ENCODE measurements at regions not wholly inside any gene's neighbourhood (a gene's known extent, or its start where the extent isn't known, plus 50 kb on each side); places are given as distances from the start of the nearest gene placed in this dataset.
"Not testable (repeated sequence)": the region's sequence is repeated elsewhere in the genome, so short reads cannot be mapped to it uniquely, and the experiment has no call there.

- no peak for ATAC-seq
These were observed 129.7 kb downstream of the EPC1 start for GRCh38 chr10:32217216-32217615.

GRCh38 chr10:32213838-32214237, 133.1 kb downstream of the EPC1 start:
- H3K4me3 Mint-ChIP-seq; H3K36me3 Mint-ChIP-seq; H3K27me3 Mint-ChIP-seq; ATAC-seq; H3K9me3 Mint-ChIP-seq (ENCODE audit: low read depth); H3K27ac Mint-ChIP-seq; H3K4me1 Mint-ChIP-seq; CTCF ChIA-PET: not testable (repeated sequence)
- DNase-seq = peak; percentile 18

More at GRCh38 chr10:32217216-32217615, 129.7 kb downstream of the EPC1 start:
- peaks cover 2% of the 10 kb centered on the region for H3K36me3 Mint-ChIP-seq
- CTCF ChIA-PET = no interaction called here
- peaks cover 2% of the 10 kb centered on the region for H3K9me3 Mint-ChIP-seq (ENCODE audit: low read depth)
- DNase-seq = no peak
- H3K4me1 Mint-ChIP-seq = no peaks in the 10 kb centered on the region
- H3K27me3 Mint-ChIP-seq = peaks cover 8% of the 10 kb centered on the region
- H3K27ac Mint-ChIP-seq = no peak overlapping the region
- H3K4me3 Mint-ChIP-seq = no peak overlapping the region

GRCh38 chr10:32211046-32211363, 136.0 kb downstream of the EPC1 start:
- CTCF ChIA-PET = interaction anchor here (0.6 to 2.5 kb wide), 8 partner anchors 10 to 156 kb away, joined by 3 to 11 read pairs (median 4); no protein-coding TSS in a partner anchor
- Mint-ChIP-seq H3K4me3 (no peak overlapping the region), H3K4me1 (no peaks in the 10 kb centered on the region), H3K36me3 (no peaks in the 10 kb centered on the region), H3K9me3 (ENCODE audit: low read depth) (no peaks in the 10 kb centered on the region), H3K27ac (no peak overlapping the region), H3K27me3 (peaks cover 3% of the 10 kb centered on the region)
- no peak for DNase-seq
- no peak for ATAC-seq

- DNase-seq = peak; percentile 38
- no peaks in the 10 kb centered on the region for H3K4me1 Mint-ChIP-seq
- peaks cover 3% of the 10 kb centered on the region for H3K27me3 Mint-ChIP-seq
- H3K36me3 Mint-ChIP-seq = no peaks in the 10 kb centered on the region
- no peak for ATAC-seq
- CTCF ChIA-PET = interaction anchor here (0.6 to 2.5 kb wide), 7 partner anchors 10 to 157 kb away, joined by 3 to 11 read pairs (median 4); no protein-coding TSS in a partner anchor
- H3K4me3 Mint-ChIP-seq = no peak overlapping the region
- H3K9me3 Mint-ChIP-seq (ENCODE audit: low read depth) = no peaks in the 10 kb centered on the region
- H3K27ac Mint-ChIP-seq = no peak overlapping the region
These were observed 136.5 kb downstream of the EPC1 start for GRCh38 chr10:32210306-32211045.

GRCh38 chr10:32208005-32208404, 139.0 kb downstream of the EPC1 start:
- DNase-seq; H3K36me3 Mint-ChIP-seq; H3K27me3 Mint-ChIP-seq; ATAC-seq; CTCF ChIA-PET; H3K4me3 Mint-ChIP-seq; H3K27ac Mint-ChIP-seq; H3K4me1 Mint-ChIP-seq; H3K9me3 Mint-ChIP-seq (ENCODE audit: low read depth): not testable (repeated sequence)

- peaks cover 1% of the 10 kb centered on the region for H3K36me3 Mint-ChIP-seq
- no peak overlapping the region for H3K4me3 Mint-ChIP-seq
- ATAC-seq = peak; percentile 77
- DNase-seq = peak; percentile 69
- H3K27me3 Mint-ChIP-seq = no peaks in the 10 kb centered on the region
- H3K9me3 Mint-ChIP-seq (ENCODE audit: low read depth) = no peaks in the 10 kb centered on the region
- CTCF ChIA-PET = no interaction called here
- H3K4me1 Mint-ChIP-seq = no peaks in the 10 kb centered on the region
- no peak overlapping the region for H3K27ac Mint-ChIP-seq
These were observed 139.4 kb downstream of the EPC1 start for GRCh38 chr10:32207544-32207943.

GRCh38 chr10:32205670-32206069, 141.3 kb downstream of the EPC1 start:
- CTCF ChIA-PET = no interaction called here
- H3K36me3 Mint-ChIP-seq = peaks cover 1% of the 10 kb centered on the region
- no peaks in the 10 kb centered on the region for H3K9me3 Mint-ChIP-seq (ENCODE audit: low read depth)

GRCh38 chr10:32204606-32205005, 142.4 kb downstream of the EPC1 start:
- Mint-ChIP-seq H3K36me3 (peaks cover 1% of the 10 kb centered on the region), H3K27ac (no peak overlapping the region), H3K4me3 (no peak overlapping the region), H3K4me1 (no peaks in the 10 kb centered on the region), H3K27me3 (no peaks in the 10 kb centered on the region), H3K9me3 (ENCODE audit: low read depth) (no peaks in the 10 kb centered on the region)
- CTCF ChIA-PET = interaction anchor here (0.9 kb wide), 1 partner anchor 9 kb away, joined by 3 read pairs; no protein-coding TSS in a partner anchor
- DNase-seq (no peak), ATAC-seq (no peak)

More at GRCh38 chr10:32205670-32206069, 141.3 kb downstream of the EPC1 start:
- H3K27me3 Mint-ChIP-seq = no peaks in the 10 kb centered on the region
- H3K4me1 Mint-ChIP-seq = no peaks in the 10 kb centered on the region
- DNase-seq (no peak), ATAC-seq (no peak)
- no peak overlapping the region for H3K4me3 Mint-ChIP-seq
- no peak overlapping the region for H3K27ac Mint-ChIP-seq

- Mint-ChIP-seq H3K9me3 (ENCODE audit: low read depth) (no peaks in the 10 kb centered on the region), H3K27me3 (peaks cover 4% of the 10 kb centered on the region), H3K4me1 (peaks cover 4% of the 10 kb centered on the region), H3K27ac (no peak overlapping the region), H3K4me3 (no peak overlapping the region), H3K36me3 (peaks cover 1% of the 10 kb centered on the region)
- ATAC-seq (no peak), DNase-seq (no peak)
- CTCF ChIA-PET = interaction anchor here (1.0 kb wide), 1 partner anchor 11 kb away, joined by 3 read pairs; no protein-coding TSS in a partner anchor
These were observed 143.6 kb upstream of the KIF5B start for GRCh38 chr10:32199714-32200394.

GRCh38 chr10:32197423-32197822, 141.2 kb upstream of the KIF5B start:
- DNase-seq = no peak
- Mint-ChIP-seq H3K36me3 (no peaks in the 10 kb centered on the region), H3K27me3 (peaks cover 4% of the 10 kb centered on the region), H3K27ac (no peak overlapping the region), H3K4me3 (no peak overlapping the region), H3K9me3 (ENCODE audit: low read depth) (no peaks in the 10 kb centered on the region), H3K4me1 (peaks cover 4% of the 10 kb centered on the region)
- no peak for ATAC-seq
- CTCF ChIA-PET = no interaction called here

- Mint-ChIP-seq H3K27ac (no peak overlapping the region), H3K9me3 (ENCODE audit: low read depth) (no peaks in the 10 kb centered on the region), H3K4me3 (no peak overlapping the region), H3K4me1 (peaks cover 2% of the 10 kb centered on the region), H3K36me3 (no peaks in the 10 kb centered on the region), H3K27me3 (peaks cover 2% of the 10 kb centered on the region)
- CTCF ChIA-PET = interaction anchor here (0.8 to 2.3 kb wide), 9 partner anchors 11 to 179 kb away, joined by 3 to 8 read pairs (median 3); no protein-coding TSS in a partner anchor
- ATAC-seq (no peak), DNase-seq (no peak)
These were observed 134.8 kb upstream of the KIF5B start for GRCh38 chr10:32190890-32191491.

- DNase-seq (no peak), ATAC-seq (no peak)
- Mint-ChIP-seq H3K9me3 (ENCODE audit: low read depth) (no peaks in the 10 kb centered on the region), H3K36me3 (no peaks in the 10 kb centered on the region), H3K27me3 (peaks cover 2% of the 10 kb centered on the region), H3K4me1 (peaks cover 2% of the 10 kb centered on the region), H3K27ac (no peak overlapping the region), H3K4me3 (no peak overlapping the region)
- CTCF ChIA-PET = interaction anchor here (0.6 to 1.9 kb wide), 9 partner anchors 9 to 819 kb away, joined by 3 to 8 read pairs (median 4); no protein-coding TSS in a partner anchor
These were observed 133.3 kb upstream of the KIF5B start for GRCh38 chr10:32189400-32190084.

GRCh38 chr10:32188601-32189000, 132.4 kb upstream of the KIF5B start:
- H3K4me3 Mint-ChIP-seq; H3K4me1 Mint-ChIP-seq; H3K9me3 Mint-ChIP-seq (ENCODE audit: low read depth); ATAC-seq; DNase-seq; H3K27ac Mint-ChIP-seq; H3K36me3 Mint-ChIP-seq; H3K27me3 Mint-ChIP-seq: not testable (repeated sequence)
- CTCF ChIA-PET = interaction anchor here (0.7 kb wide), 2 partner anchors 8 to 12 kb away, joined by 3 read pairs; no protein-coding TSS in a partner anchor
